ENCODE measurements at regions not wholly inside any gene's neighbourhood (a gene's known extent, or its start where the extent isn't known, plus 50 kb on each side); places are given as distances from the start of the nearest gene placed in this dataset.

- no peak for TF ChIP-seq CTCF (conservative IDR thresholded peaks at IDR 0.05 in 1 of 2, IDR thresholded peaks at IDR 0.05 in 1 of 2; ENCODE audit: extremely low read depth in 1 of 2, insufficient read depth in 1 of 2, low read depth in 1 of 2, low read length in 2 of 2)
- TF ChIP-seq EZH2 (IDR thresholded peaks at IDR 0.05; ENCODE audit: borderline replicate concordance, low read length): no peak
Measured at GRCh38 chr3:174548841-174549623, 310.1 kb upstream of the NAALADL2 start.
